Thyroid gland (tissue), 4 donors: ENCODE measurements at regions not wholly inside any gene's neighbourhood (a gene's known extent, or its start where the extent isn't known, plus 50 kb on each side); places are given as distances from the start of the nearest gene placed in this dataset.

Experiments
- DNase-seq, 2 donors: peaks; one replicate each; pipeline ENCODE4 v3.0.0-alpha.2; 2019
- H3K27ac ChIP-seq, 3 donors: fragments of 200-600 bp; sonication (generic); 1 replicate in 2 of 3; 2 replicates in 1 of 3; pipeline ENCODE4 v1.5.1; 2016 to 2019; ENCODE audit warnings: mild to moderate bottlenecking in 1 of 3, moderate library complexity in 1 of 3
- H3K27me3 ChIP-seq: fragments of 200-600 bp; sonication (generic); one replicate; pipeline ENCODE4 v1.5.1; 2019
- H3K36me3 ChIP-seq, 2 donors: fragments of 200-600 bp; sonication (generic); one replicate each; pipeline ENCODE4 v1.5.1; 2016 to 2019
- H3K4me1 ChIP-seq, 2 donors: fragments of 200-600 bp; sonication (generic); one replicate each; pipeline ENCODE4 v1.5.1; 2017 to 2019
- H3K4me3 ChIP-seq, 3 donors: fragments of 200-600 bp; sonication (generic); replicated peaks in 1 of 3; 1 replicate in 2 of 3; 2 replicates in 1 of 3; pipeline ENCODE4 v1.5.1; 2016; ENCODE audit warnings: mild to moderate bottlenecking in 1 of 3
- H3K9me3 ChIP-seq: fragments of 200-600 bp; sonication (generic); one replicate; pipeline ENCODE4 v1.5.1; 2017
- POLR2A ChIP-seq, 2 donors: fragments of 450-650 bp; IDR thresholded peaks; one replicate each; pipeline ENCODE4 v1.6.1; 2017; ENCODE audit warnings: antibody characterized with exemption in 2 of 2, mild to moderate bottlenecking in 2 of 2, moderate library complexity in 1 of 2
- WGBS, 2 donors: methylation state at CpG; one replicate each; pipeline ENCODE4 v1.1.5; 2017; 5-methylcytosine and 5-hydroxymethylcytosine counted together
- intact Hi-C: fragments of 100-400 bp; cut with DNase I; formaldehyde crosslinking; loops from one replicate; pipeline ENCODE4 v1.15.1; 2023
- TF ChIP-seq, protein P1 (sequence below), 6 experiments: fragments of 200-600 bp in 3 of 6; fragments of 450-650 bp in 3 of 6; sonication (generic) in 3 of 6; IDR thresholded peaks; one replicate each; pipeline ENCODE4 v1.5.1; 2016 to 2019; ENCODE audit warnings: antibody characterized with exemption in 6 of 6, mild to moderate bottlenecking in 2 of 6, inconsistent platforms in 1 of 6, moderate library complexity in 1 of 6

DNA sequence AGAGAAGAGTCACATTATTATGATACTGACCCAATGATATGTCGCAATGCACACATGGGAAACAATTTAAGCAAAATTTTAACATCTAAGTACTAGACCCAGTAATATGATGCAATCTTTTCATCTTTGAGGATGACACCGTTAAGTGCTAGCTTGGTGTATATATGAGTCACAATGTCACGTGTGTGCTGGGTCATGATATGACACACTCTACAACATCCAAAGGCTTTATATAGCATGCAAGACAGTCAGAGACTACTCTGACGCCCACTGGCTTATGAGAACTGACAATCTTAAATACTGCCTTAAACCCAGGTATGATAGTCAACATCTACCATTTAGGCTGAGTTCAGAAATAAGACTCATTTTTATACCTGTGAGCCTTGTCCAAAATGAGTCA lies 955.8 kb upstream of the TSPY4 start:
- 66 to 72% methylated on average over 4 of the region's 4 CpGs for WGBS, 2 donors
- Histone ChIP-seq H3K4me1 (no peaks in the 10 kb centered on the region), H3K27ac (no peak overlapping the region), H3K9me3 (no peaks in the 10 kb centered on the region), H3K27me3 (no peaks in the 10 kb centered on the region), H3K4me3 (no peak overlapping the region), H3K36me3 (no peaks in the 10 kb centered on the region)
- TF ChIP-seq, protein P1, sequence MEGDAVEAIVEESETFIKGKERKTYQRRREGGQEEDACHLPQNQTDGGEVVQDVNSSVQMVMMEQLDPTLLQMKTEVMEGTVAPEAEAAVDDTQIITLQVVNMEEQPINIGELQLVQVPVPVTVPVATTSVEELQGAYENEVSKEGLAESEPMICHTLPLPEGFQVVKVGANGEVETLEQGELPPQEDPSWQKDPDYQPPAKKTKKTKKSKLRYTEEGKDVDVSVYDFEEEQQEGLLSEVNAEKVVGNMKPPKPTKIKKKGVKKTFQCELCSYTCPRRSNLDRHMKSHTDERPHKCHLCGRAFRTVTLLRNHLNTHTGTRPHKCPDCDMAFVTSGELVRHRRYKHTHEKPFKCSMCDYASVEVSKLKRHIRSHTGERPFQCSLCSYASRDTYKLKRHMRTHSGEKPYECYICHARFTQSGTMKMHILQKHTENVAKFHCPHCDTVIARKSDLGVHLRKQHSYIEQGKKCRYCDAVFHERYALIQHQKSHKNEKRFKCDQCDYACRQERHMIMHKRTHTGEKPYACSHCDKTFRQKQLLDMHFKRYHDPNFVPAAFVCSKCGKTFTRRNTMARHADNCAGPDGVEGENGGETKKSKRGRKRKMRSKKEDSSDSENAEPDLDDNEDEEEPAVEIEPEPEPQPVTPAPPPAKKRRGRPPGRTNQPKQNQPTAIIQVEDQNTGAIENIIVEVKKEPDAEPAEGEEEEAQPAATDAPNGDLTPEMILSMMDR (IDR thresholded peaks at IDR 0.05): no peak
- TF ChIP-seq POLR2A (IDR thresholded peaks at IDR 0.05): no peak
- no peak for DNase-seq
- intact Hi-C loops: no loop called here

GRCh38 chrY:8386053-8386452 lies 951.2 kb upstream of the TSPY4 start:
- no peak overlapping the region for H3K4me3 ChIP-seq
- WGBS, 2 donors: 33 to 36% methylated on average over 1 of the region's 1 CpG
- H3K27ac ChIP-seq: no peak overlapping the region
- TF ChIP-seq POLR2A (IDR thresholded peaks at IDR 0.05): no peak
- TF ChIP-seq, protein P1 (IDR thresholded peaks at IDR 0.05): no peak
- no peaks in the 10 kb centered on the region for H3K4me1 ChIP-seq
- DNase-seq: no peak
- H3K36me3 ChIP-seq: no peaks in the 10 kb centered on the region
- no peaks in the 10 kb centered on the region for H3K9me3 ChIP-seq
- intact Hi-C loops: no loop called here
- no peaks in the 10 kb centered on the region for H3K27me3 ChIP-seq

GRCh38 chrY:8388512-8388911 lies 948.8 kb upstream of the TSPY4 start:
- no peak overlapping the region for H3K4me3 ChIP-seq
- intact Hi-C loops: no loop called here
- H3K9me3 ChIP-seq: no peaks in the 10 kb centered on the region
- no peaks in the 10 kb centered on the region for H3K4me1 ChIP-seq
- H3K36me3 ChIP-seq: no peaks in the 10 kb centered on the region
- no peak for DNase-seq
- H3K27me3 ChIP-seq: no peaks in the 10 kb centered on the region
- TF ChIP-seq POLR2A (IDR thresholded peaks at IDR 0.05): no peak
- H3K27ac ChIP-seq: no peak overlapping the region

DNA sequence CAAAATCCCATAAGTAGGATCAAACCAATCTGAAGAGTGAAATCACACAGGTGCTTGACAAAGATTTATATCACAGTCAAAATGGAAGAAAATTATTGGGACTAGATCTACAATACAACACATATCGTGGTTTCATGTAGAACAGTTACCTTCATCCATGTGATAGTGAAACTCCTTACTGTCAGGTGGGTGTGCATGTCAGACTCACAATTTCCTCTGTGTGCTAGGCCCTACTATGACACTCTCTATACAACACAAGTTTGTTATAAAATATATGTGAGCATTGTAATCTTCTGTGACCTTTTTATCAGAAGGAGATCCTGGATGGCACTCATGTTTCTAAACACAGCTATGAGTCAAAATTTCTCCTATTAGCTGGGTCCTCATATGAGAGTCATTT lies 947.0 kb upstream of the TSPY4 start:
- DNase-seq: no peak
- H3K27me3 ChIP-seq: no peaks in the 10 kb centered on the region
- intact Hi-C loops: no loop called here
- no peaks in the 10 kb centered on the region for H3K36me3 ChIP-seq
- no peak overlapping the region for H3K27ac ChIP-seq
- H3K4me1 ChIP-seq: no peaks in the 10 kb centered on the region
- WGBS, 2 donors: 67 to 85% methylated on average over 1 of the region's 1 CpG
- TF ChIP-seq POLR2A (IDR thresholded peaks at IDR 0.05): no peak
- TF ChIP-seq, protein P1 (IDR thresholded peaks at IDR 0.05): no peak
- no peak overlapping the region for H3K4me3 ChIP-seq
- H3K9me3 ChIP-seq: no peaks in the 10 kb centered on the region

GRCh38 chrY:8393246-8393645 lies 944.0 kb upstream of the TSPY4 start:
- Histone ChIP-seq H3K4me3 (no peak overlapping the region), H3K9me3 (no peaks in the 10 kb centered on the region), H3K4me1 (no peaks in the 10 kb centered on the region), H3K36me3 (no peaks in the 10 kb centered on the region), H3K27me3 (no peaks in the 10 kb centered on the region), H3K27ac (no peak overlapping the region)
- no peak for TF ChIP-seq POLR2A (IDR thresholded peaks at IDR 0.05)
- TF ChIP-seq, protein P1 (IDR thresholded peaks at IDR 0.05): no peak
- intact Hi-C loops: no loop called here
- no peak for DNase-seq
- 77 to 85% methylated on average over 2 to 3 of the region's 3 CpGs for WGBS, 2 donors

- no peaks in the 10 kb centered on the region for H3K4me1 ChIP-seq
- H3K27ac ChIP-seq: no peak overlapping the region
- WGBS, 2 donors: 69 to 78% methylated on average over 4 of the region's 4 CpGs
- H3K9me3 ChIP-seq: no peaks in the 10 kb centered on the region
- intact Hi-C loops: no loop called here
- H3K4me3 ChIP-seq: no peak overlapping the region
- no peaks in the 10 kb centered on the region for H3K27me3 ChIP-seq
- no peak for TF ChIP-seq POLR2A (IDR thresholded peaks at IDR 0.05)
- TF ChIP-seq, protein P1 (IDR thresholded peaks at IDR 0.05): no peak
- no peak for DNase-seq
- no peaks in the 10 kb centered on the region for H3K36me3 ChIP-seq
Observed at GRCh38 chrY:8422906-8423305, 914.4 kb upstream of the TSPY4 start.
